SK-N-SH (cell line): ENCODE measurements at regions not wholly inside any gene's neighbourhood (a gene's known extent, or its start where the extent isn't known, plus 50 kb on each side); places are given as distances from the start of the nearest gene placed in this dataset.

ENCODE experiments used
- CTCF ChIA-PET: fragments of 300-600, 350-600 bp; formaldehyde crosslinking; extraction: SDS; loops from one replicate; lab custom pipeline; 2021; lab: Yijun Ruan, JAX
- POLR2A ChIA-PET: fragments of 350-600 bp; sonication (Branson Sonifier 250); formaldehyde crosslinking; extraction: SDS; loops from one replicate; lab custom pipeline; 2020; ENCODE audit warnings: antibody characterized with exemption, inconsistent platforms; lab: Yijun Ruan, JAX
- DNase-seq: peaks from one replicate; pipeline ENCODE4 v3.0.0; 2012
- H2AFZ ChIP-seq: fragments of 200-600 bp; sonication (generic); 2 replicates; pipeline ENCODE4 v1.8.1; 2016; ENCODE audit warnings: antibody characterized with exemption, mild to moderate bottlenecking, low read depth
- H3F3A ChIP-seq: fragments of 200-600 bp; sonication (generic); replicated peaks from 2 replicates; pipeline ENCODE3; 2016; ENCODE audit warnings: antibody characterized with exemption, mild to moderate bottlenecking; ENCODE audit not compliant: insufficient read depth
- H3K27ac ChIP-seq, 2 experiments: fragments of 200-500 bp in 1 of 2; fragments of 200-600 bp in 1 of 2; sonication (Bioruptor generic) in 1 of 2; sonication (generic), shearing (Covaris generic) in 1 of 2; 2 replicates each; pipeline versions ENCODE4 v1.5.1 to v1.6.1; 2014 to 2016; ENCODE audit warnings: low read depth in 2 of 2, inconsistent platforms in 1 of 2, low read length in 1 of 2, mild to moderate bottlenecking in 1 of 2, mixed read lengths in 1 of 2
- H3K27me3 ChIP-seq: fragments of 200-600 bp; sonication (generic), shearing (Covaris generic); 2 replicates; pipeline ENCODE4 v1.6.1; 2016; ENCODE audit warnings: mixed run types; ENCODE audit not compliant: insufficient read depth
- H3K36me3 ChIP-seq, 2 experiments: fragments of 200-500 bp in 1 of 2; fragments of 200-600 bp in 1 of 2; sonication (Bioruptor generic) in 1 of 2; sonication (generic) in 1 of 2; replicated peaks in 1 of 2; 2 replicates each; pipeline versions ENCODE3 to v1.5.1; 2014 to 2016; ENCODE audit warnings: low read length in 1 of 2, mild to moderate bottlenecking in 1 of 2; ENCODE audit not compliant: insufficient read depth in 2 of 2, control insufficient read depth in 1 of 2
- H3K4me1 ChIP-seq, 2 experiments: fragments of 200-500 bp in 1 of 2; fragments of 200-600 bp in 1 of 2; sonication (Bioruptor generic) in 1 of 2; sonication (generic), shearing (Covaris generic) in 1 of 2; 2 replicates each; pipeline versions ENCODE4 v1.5.1 to v1.6.1; 2014 to 2016; ENCODE audit warnings: low read depth in 1 of 2, low read length in 1 of 2, mixed run types in 1 of 2; ENCODE audit not compliant: insufficient read depth in 2 of 2, control insufficient read depth in 1 of 2
- H3K4me2 ChIP-seq: fragments of 200-600 bp; sonication (generic), shearing (Covaris generic); 2 replicates; pipeline ENCODE4 v1.6.1; 2017; ENCODE audit warnings: mixed run types
- H3K4me3 ChIP-seq, 2 experiments: fragments of 200-500 bp in 1 of 2; fragments of 200-600 bp in 1 of 2; sonication (Bioruptor generic) in 1 of 2; sonication (generic), shearing (Covaris generic) in 1 of 2; 2 replicates each; pipeline versions ENCODE4 v1.5.1 to v1.8.1; 2014 to 2016; ENCODE audit warnings: low read depth in 2 of 2, inconsistent platforms in 1 of 2, low read length in 1 of 2, mild to moderate bottlenecking in 1 of 2, mixed read lengths in 1 of 2, moderate library complexity in 1 of 2
- H3K79me2 ChIP-seq: fragments of 200-600 bp; sonication (generic); 2 replicates; pipeline ENCODE4 v1.8.1; 2017; ENCODE audit warnings: mild to moderate bottlenecking; ENCODE audit not compliant: insufficient read depth
- H3K9ac ChIP-seq: fragments of 200-600 bp; sonication (generic); 2 replicates; pipeline ENCODE4 v1.6.1; 2017; ENCODE audit warnings: mixed run types
- H3K9me2 ChIP-seq: fragments of 200-600 bp; sonication (generic); 2 replicates; pipeline ENCODE4 v1.6.1; 2017; ENCODE audit warnings: mixed run types
- H3K9me3 ChIP-seq: fragments of 200-600 bp; sonication (generic); 2 replicates; pipeline ENCODE4 v1.6.1; 2017; ENCODE audit warnings: mixed run types, mild to moderate bottlenecking, moderate library complexity
- H4K20me1 ChIP-seq: fragments of 200-600 bp; sonication (generic); 2 replicates; pipeline ENCODE4 v1.6.1; 2017; ENCODE audit warnings: mild to moderate bottlenecking, mixed run types; ENCODE audit not compliant: insufficient read depth
- CHD2 ChIP-seq: fragments of 150-350 bp; IDR thresholded peaks from 2 replicates; pipeline ENCODE4 v1.6.1; 2018; ENCODE audit warnings: low read length; ENCODE audit not compliant: partially characterized antibody
- FOXJ3 ChIP-seq: sonication (generic); formaldehyde crosslinking; IDR thresholded peaks from 2 replicates; pipeline ENCODE4 v1.5.1; 2020; ENCODE audit warnings: mild to moderate bottlenecking, missing genetic modification reagents
- FOXM1 ChIP-seq: IDR thresholded peaks from 2 replicates; pipeline ENCODE4 v1.4.0; 2012; ENCODE audit warnings: low read depth, mild to moderate bottlenecking
- GABPA ChIP-seq: IDR thresholded peaks from 2 replicates; pipeline ENCODE4 v1.4.0; 2012; ENCODE audit warnings: low read depth, mild to moderate bottlenecking
- GATA2 ChIP-seq: sonication (generic); formaldehyde crosslinking; IDR thresholded peaks from 2 replicates; pipeline ENCODE4 v1.5.0; 2020; ENCODE audit warnings: mild to moderate bottlenecking, missing genetic modification reagents
- MAX ChIP-seq: IDR thresholded peaks from 2 replicates; pipeline ENCODE4 v1.4.0; 2012; ENCODE audit warnings: low read depth
- MEF2A ChIP-seq: IDR thresholded peaks from 2 replicates; pipeline ENCODE4 v1.4.0; 2012; ENCODE audit warnings: low read depth, borderline replicate concordance
- NFIC ChIP-seq: IDR thresholded peaks from 2 replicates; pipeline ENCODE4 v1.4.0; 2012; ENCODE audit warnings: borderline replicate concordance
- POLR2AphosphoS5 ChIP-seq: IDR thresholded peaks from 2 replicates; pipeline ENCODE4 v1.6.1; 2012; ENCODE audit warnings: low read depth, low read length
- RAD21 ChIP-seq: IDR thresholded peaks from 2 replicates; pipeline ENCODE4 v1.6.1; 2012; ENCODE audit warnings: mild to moderate bottlenecking, low read length
- SIN3A ChIP-seq: IDR thresholded peaks from 2 replicates; pipeline ENCODE4 v1.6.1; 2012; ENCODE audit warnings: low read depth, mild to moderate bottlenecking, low read length, moderate library complexity, borderline replicate concordance
- SMC3 ChIP-seq: IDR thresholded peaks from 2 replicates; pipeline ENCODE4 v1.6.1; 2012; ENCODE audit warnings: low read depth, low read length, improper control_type of control experiment
- TAF1 ChIP-seq: IDR thresholded peaks from 2 replicates; pipeline ENCODE4 v1.6.1; 2012; ENCODE audit warnings: low read depth, mild to moderate bottlenecking, low read length, moderate library complexity, borderline replicate concordance
- TCF12 ChIP-seq: IDR thresholded peaks from 2 replicates; pipeline ENCODE4 v1.4.0; 2012
- TEAD4 ChIP-seq: IDR thresholded peaks from 2 replicates; pipeline ENCODE4 v1.4.0; 2012; ENCODE audit warnings: mild to moderate bottlenecking, borderline replicate concordance; ENCODE audit not compliant: insufficient read depth
- WGBS: methylation state at CpG from one replicate; pipeline ENCODE4 v1.1.6; 2017; ENCODE audit warnings: low lambda C conversion rate; 5-methylcytosine and 5-hydroxymethylcytosine counted together
- TF ChIP-seq, protein P1 (sequence below): fragments of 150-350 bp; IDR thresholded peaks from 2 replicates; pipeline ENCODE4 v1.6.1; 2016; ENCODE audit warnings: mild to moderate bottlenecking, low read depth, low read length

GRCh38 chr2:8355102-8355859 lies 326.6 kb upstream of the ID2 start (continued):
- TF ChIP-seq, protein P1, sequence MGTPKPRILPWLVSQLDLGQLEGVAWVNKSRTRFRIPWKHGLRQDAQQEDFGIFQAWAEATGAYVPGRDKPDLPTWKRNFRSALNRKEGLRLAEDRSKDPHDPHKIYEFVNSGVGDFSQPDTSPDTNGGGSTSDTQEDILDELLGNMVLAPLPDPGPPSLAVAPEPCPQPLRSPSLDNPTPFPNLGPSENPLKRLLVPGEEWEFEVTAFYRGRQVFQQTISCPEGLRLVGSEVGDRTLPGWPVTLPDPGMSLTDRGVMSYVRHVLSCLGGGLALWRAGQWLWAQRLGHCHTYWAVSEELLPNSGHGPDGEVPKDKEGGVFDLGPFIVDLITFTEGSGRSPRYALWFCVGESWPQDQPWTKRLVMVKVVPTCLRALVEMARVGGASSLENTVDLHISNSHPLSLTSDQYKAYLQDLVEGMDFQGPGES, result no peak
- TF ChIP-seq SIN3A, result no peak
- TF ChIP-seq TCF12, result no peak
- no peak for TF ChIP-seq RAD21
- no peak for TF ChIP-seq FOXM1
- TF ChIP-seq GATA2 (CRISPR knock-in tag), result no peak
- no peak for TF ChIP-seq MAX
- no peak for TF ChIP-seq POLR2AphosphoS5
- TF ChIP-seq CHD2, result no peak
- no peak for TF ChIP-seq TEAD4
- TF ChIP-seq, all 33 proteins: peak for 0

DNA sequence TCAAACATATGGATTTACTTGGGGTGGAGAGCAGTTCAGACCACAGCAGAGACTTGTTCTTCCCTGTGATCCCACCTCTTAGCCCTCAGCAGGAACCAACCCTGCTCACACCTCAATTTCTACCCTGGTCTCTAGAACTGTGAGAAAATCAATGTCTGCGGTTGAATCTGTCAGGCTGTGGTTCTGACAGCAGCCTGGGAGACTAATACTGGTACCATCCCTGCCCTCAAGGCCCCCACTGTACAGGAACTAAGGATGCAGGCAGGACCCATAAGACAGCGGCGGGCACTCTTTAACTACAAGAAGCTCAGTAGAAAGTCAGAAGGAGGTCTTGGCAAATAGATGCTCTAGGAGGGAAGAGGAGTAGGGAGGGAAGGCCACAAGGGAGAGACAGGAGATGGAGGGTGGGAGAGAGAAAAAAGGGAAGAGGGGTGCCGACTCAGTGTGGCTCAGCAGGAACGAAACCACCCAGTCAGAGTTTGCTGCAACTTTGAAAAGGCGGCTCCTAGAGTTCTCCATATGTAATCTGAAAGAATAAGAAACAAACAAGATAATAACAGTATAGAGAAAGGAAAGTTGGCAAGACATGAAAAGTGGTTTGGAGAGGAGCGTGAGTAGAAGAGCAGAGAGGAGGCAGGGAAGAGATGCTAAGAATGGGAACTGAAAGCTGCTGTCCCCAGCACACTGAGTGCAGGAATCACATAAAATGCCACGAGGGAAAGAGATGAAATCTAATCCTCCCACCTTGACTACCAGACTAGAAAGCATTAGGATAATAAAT lies 323.9 kb upstream of the ID2 start:
- H4K20me1 ChIP-seq, result no peaks in the 10 kb centered on the region
- H3K79me2 ChIP-seq, result no peaks in the 10 kb centered on the region
- no peaks in the 10 kb centered on the region for H3F3A ChIP-seq
- H3K27ac ChIP-seq, result no peak overlapping the region
- H3K9me3 ChIP-seq, result no peaks in the 10 kb centered on the region
- POLR2A ChIA-PET, result no interaction called here
- 67% methylated on average over 8 of the region's 8 CpGs for WGBS
- H3K9ac ChIP-seq, result no peak overlapping the region
- H3K4me2 ChIP-seq, result no peak overlapping the region
- no peaks in the 10 kb centered on the region for H3K36me3 ChIP-seq
- no peak overlapping the region for H3K4me3 ChIP-seq
- no peaks in the 10 kb centered on the region for H3K27me3 ChIP-seq
- CTCF ChIA-PET, result no interaction called here
- no peak for DNase-seq
- H3K9me2 ChIP-seq, result no peaks in the 10 kb centered on the region
- H3K4me1 ChIP-seq, result peaks cover 0 to 2% of the 10 kb centered on the region in 2 experiments; a peak in 1 of 4 replicates
- H2AFZ ChIP-seq, result no peak overlapping the region
- TF ChIP-seq FOXM1 (no peak), RAD21 (no peak), NFIC (no peak), FOXJ3 (no peak), GABPA (no peak)

GRCh38 chr2:8361930-8362329 lies 319.9 kb upstream of the ID2 start:
- CTCF ChIA-PET, result no interaction called here
- DNase-seq, result no peak
- 77% methylated on average over 8 of the region's 8 CpGs for WGBS

More at GRCh38 chr2:8361930-8362329, 319.9 kb upstream of the ID2 start:
- Histone ChIP-seq H3K79me2 (no peaks in the 10 kb centered on the region), H3K4me1 (no peaks in the 10 kb centered on the region; a peak in 1 of 4 replicates), H3K4me3 (no peak overlapping the region), H3K36me3 (no peaks in the 10 kb centered on the region), H3K9me3 (no peaks in the 10 kb centered on the region), H3K27ac (no peak overlapping the region), H2AFZ (no peak overlapping the region), H3K9me2 (no peaks in the 10 kb centered on the region), H3K9ac (no peak overlapping the region), H3K27me3 (peaks cover 6% of the 10 kb centered on the region; the same call in 1 of the 2 replicates), H3K4me2 (no peak overlapping the region), H4K20me1 (no peaks in the 10 kb centered on the region), H3F3A (no peaks in the 10 kb centered on the region)
- TF ChIP-seq MEF2A (no peak), POLR2AphosphoS5 (no peak), RAD21 (no peak), SMC3 (no peak), TEAD4 (no peak), TAF1 (no peak), FOXJ3 (no peak)
- POLR2A ChIA-PET, result no interaction called here
